Stimulated activated CD8-positive, alpha-beta memory T cell treated with anti-CD3 and anti-CD28 coated beads, Interleukin-7, amount 100 ng/mL, for 48 hours (primary cell): ENCODE measurements at regions not wholly inside any gene's neighbourhood (a gene's known extent, or its start where the extent isn't known, plus 50 kb on each side); places are given as distances from the start of the nearest gene placed in this dataset.

Experiments used
- DNase-seq, 2 donors: peaks; one replicate each; pipeline ENCODE4 v3.0.0-alpha.2; 2020; ENCODE audit warnings: low read depth in 1 of 2; ENCODE audit errors: extremely low read depth in 1 of 2

DNA sequence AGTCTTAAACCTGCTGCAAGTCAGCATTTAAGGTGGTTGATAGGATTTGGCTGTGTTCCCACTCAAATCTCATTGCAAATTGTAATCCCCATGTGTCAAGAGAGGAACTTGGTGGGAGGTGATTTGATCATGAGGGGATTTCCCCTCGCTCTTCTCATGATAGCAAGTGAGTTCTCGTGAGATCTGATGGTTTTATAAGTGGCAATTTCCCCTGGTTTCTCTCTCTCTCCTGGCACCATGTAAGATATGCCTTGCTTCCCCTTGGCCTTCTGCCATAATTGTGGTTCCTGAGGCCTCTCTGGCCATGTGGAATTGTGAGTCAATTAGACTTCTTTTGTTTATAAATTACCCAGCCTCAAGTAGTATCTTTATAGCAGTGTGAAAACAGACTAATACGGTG lies 84.3 kb upstream of the SMC2 start:
- no peak for DNase-seq

DNA sequence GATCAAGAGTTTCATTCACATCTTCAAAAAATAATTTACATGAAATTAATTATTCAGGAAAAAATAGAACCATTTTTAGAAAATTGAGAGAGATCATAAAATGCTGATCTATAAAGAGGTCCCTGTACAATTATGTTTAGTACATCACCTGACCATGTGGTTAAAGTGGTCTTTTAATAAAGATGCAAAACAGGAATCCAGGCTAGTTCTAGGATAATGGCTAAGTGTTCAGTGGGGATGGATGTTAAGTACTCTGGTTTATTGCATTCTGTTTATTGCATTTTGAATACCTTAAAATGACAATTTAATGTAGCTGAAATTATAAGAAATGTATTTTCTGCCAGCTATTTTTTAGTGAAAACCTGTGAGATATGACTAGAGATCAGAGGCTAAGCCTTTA lies 72.0 kb upstream of the SMC2 start:
- no peak for DNase-seq

DNA sequence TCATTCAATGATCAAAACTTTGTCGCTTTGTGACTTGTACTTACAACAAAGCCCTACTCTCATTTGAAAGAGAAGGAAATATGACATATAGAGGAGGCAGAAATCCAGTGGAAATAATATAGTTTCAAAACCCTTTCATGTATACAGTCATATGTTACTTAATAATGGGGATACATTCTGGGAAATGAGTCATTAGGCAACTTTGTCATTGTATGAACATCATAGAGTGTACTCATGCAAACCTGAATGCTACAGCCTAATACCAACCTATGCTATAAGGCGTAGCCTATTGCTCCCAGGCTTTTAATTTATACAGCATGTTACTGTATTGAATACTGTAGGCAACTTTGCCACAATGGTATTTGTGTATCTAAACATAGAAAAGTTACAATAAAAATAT lies 69.0 kb upstream of the SMC2 start:
- DNase-seq, result no peak

DNA sequence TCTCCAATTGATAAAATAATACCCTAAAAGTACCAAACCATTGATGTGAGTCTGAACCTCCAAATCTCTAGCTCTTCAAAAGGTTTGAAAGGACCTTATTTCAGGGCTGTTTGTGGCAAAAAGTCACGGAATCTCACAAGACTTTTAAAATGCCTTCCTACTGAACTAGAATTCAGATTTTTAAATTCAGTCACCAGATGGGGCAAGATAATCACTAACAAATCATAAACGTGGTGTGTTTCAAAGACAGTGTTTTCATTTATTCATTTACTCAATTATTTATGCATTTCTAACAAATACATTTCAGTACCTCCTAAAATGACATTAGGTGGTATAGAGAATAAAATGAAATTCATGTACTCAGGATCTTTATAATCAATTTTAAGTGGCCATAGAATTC lies 68.2 kb upstream of the SMC2 start:
- no peak for DNase-seq

DNA sequence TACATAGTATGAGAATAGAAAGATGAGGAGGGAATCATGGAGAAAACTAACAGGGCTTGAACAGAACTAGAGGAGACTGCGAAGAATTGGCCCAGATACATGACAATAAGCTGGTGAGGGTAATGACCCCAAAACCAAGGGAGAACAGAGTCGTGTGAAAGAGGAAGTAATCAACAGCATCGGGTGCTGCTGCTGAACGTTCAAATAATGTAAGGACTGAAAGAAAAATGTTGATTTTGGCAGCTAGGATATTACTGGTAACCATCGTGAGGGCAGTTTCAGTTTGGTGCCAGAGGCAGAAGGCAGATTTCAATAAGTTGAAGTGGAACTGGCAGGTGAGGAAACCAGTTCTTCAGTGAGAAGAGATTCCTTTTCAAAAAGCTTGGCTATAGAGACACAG lies 66.8 kb upstream of the SMC2 start:
- DNase-seq, result no peak

DNA sequence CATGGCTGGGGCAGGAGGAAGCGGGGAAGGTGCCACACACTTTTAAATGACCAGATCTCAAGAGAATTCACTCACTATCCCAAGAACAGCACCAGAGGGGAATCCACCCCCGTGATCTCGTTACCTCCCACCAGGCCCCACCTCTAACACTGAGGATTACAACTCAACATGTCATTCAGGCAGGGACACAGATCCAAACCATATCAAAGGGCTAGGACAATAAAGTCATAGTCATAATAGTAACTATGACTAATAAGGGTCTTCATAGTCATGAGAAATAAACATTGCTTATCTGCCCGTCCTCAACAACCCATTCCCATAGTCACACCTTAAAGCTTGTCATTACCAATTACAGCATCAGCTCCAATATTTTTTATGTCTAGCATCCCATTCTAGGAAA lies 65.3 kb upstream of the SMC2 start:
- DNase-seq, result no peak
